HG03354 (cell line): ENCODE measurements at regions not wholly inside any gene's neighbourhood (a gene's known extent, or its start where the extent isn't known, plus 50 kb on each side); places are given as distances from the start of the nearest gene placed in this dataset.

ENCODE experiments used
- ATAC-seq: cut with Tn5 transposase; IDR thresholded peaks from one replicate; pipeline ENCODE4 v1.9.1; 2021; ENCODE audit warnings: mild to moderate bottlenecking; ENCODE audit not compliant: unreplicated experiment, poor library complexity, severe bottlenecking

- no peak for ATAC-seq
Measured at GRCh38 chrX:128106630-128107029, 54.4 kb upstream of the ACTRT1 start.

GRCh38 chrX:128105659-128106058, 53.5 kb upstream of the ACTRT1 start:
- no peak for ATAC-seq
